A549 (cell line): ENCODE measurements at regions not wholly inside any gene's neighbourhood (a gene's known extent, or its start where the extent isn't known, plus 50 kb on each side); places are given as distances from the start of the nearest gene placed in this dataset.

ENCODE experiments used
- ATAC-seq, 2 experiments: fragments of 200-7000 bp in 1 of 2; fragments of >200 bp in 1 of 2; cut with Nextera tagmentation in 1 of 2; cut with Tn5 transposase in 1 of 2; 3 replicates each; pipeline versions ENCODE4 v1.8.0 to v1.9.1; 2018 to 2020; ENCODE audit warnings: mild to moderate bottlenecking in 1 of 2, moderate library complexity in 1 of 2
- CTCF ChIA-PET: fragments of 300-600 bp; sonication (Branson Sonifier 250); formaldehyde crosslinking; extraction: SDS; loops from one replicate; lab custom pipeline; 2021; ENCODE audit warnings: antibody characterized with exemption, inconsistent platforms; lab: Yijun Ruan, JAX
- POLR2A ChIA-PET: fragments of 350-600 bp; formaldehyde crosslinking; extraction: SDS; loops from one replicate; lab custom pipeline; 2021; ENCODE audit warnings: antibody characterized with exemption, inconsistent platforms; lab: Yijun Ruan, JAX
- DNase-seq, 2 experiments: peaks; one replicate each; pipeline versions ENCODE4 v3.0.0 to v3.0.0-alpha.2; 2011 to 2016; ENCODE audit warnings: low read depth in 1 of 2, low spot score in 1 of 2
- FAIRE-seq: peaks from 2 replicates; lab custom pipeline; 2011; peaks lifted over from hg19 to GRCh38; lab: Jason Lieb, UNC
- H3K27ac ChIP-seq, 2 experiments: fragments of >200 bp; sonication (Bioruptor Twin); formaldehyde crosslinking; 3 replicates each; pipeline ENCODE4 v1.5.1; 2016 to 2017
- H3K4me1 ChIP-seq: fragments of >200 bp; sonication (Bioruptor Twin); formaldehyde crosslinking; 3 replicates; pipeline ENCODE4 v1.6.1; 2016
- H3K4me2 ChIP-seq: fragments of >200 bp; sonication (Bioruptor Twin); formaldehyde crosslinking; 3 replicates; pipeline ENCODE4 v1.6.1; 2016
- H3K4me3 ChIP-seq: fragments of >200 bp; sonication (Bioruptor Twin); formaldehyde crosslinking; 3 replicates; pipeline ENCODE4 v1.5.1; 2016
- H3K9me3 ChIP-seq: fragments of >200 bp; sonication (Bioruptor Twin); formaldehyde crosslinking; 3 replicates; pipeline ENCODE4 v1.6.1; 2016
- ATOH8 ChIP-seq: fragments of 250-450 bp; sonication (Bioruptor Pico); IDR thresholded peaks from 2 replicates; pipeline ENCODE4 v1.5.0; 2020; ENCODE audit warnings: low read depth, mild to moderate bottlenecking, moderate library complexity
- CBX8 ChIP-seq: fragments of 200-600 bp; sonication (generic); IDR thresholded peaks from 2 replicates; pipeline ENCODE4 v1.6.1; 2016
- CHD4 ChIP-seq: fragments of 200-600 bp; sonication (generic); IDR thresholded peaks from 2 replicates; pipeline ENCODE4 v1.6.1; 2016; ENCODE audit warnings: antibody characterized with exemption, mild to moderate bottlenecking, borderline replicate concordance
- E2F6 ChIP-seq: IDR thresholded peaks from 2 replicates; pipeline ENCODE4 v1.6.1; 2012; ENCODE audit warnings: low read depth, borderline replicate concordance
- EHMT2 ChIP-seq: fragments of 200-600 bp; sonication (generic); IDR thresholded peaks from 2 replicates; pipeline ENCODE4 v1.6.1; 2016; ENCODE audit warnings: antibody characterized with exemption, low read depth, mild to moderate bottlenecking, moderate library complexity
- ESRRA ChIP-seq: fragments of 150-350 bp; IDR thresholded peaks from 2 replicates; pipeline ENCODE4 v1.6.1; 2014; ENCODE audit warnings: mild to moderate bottlenecking, low read length, borderline replicate concordance
- FOSL2 ChIP-seq, 2 experiments: fragments of 450-650 bp in 1 of 2; fragments of >200 bp in 1 of 2; sonication (Bioruptor Twin) in 1 of 2; formaldehyde crosslinking; IDR thresholded peaks; 2 replicates each; pipeline versions ENCODE4 v1.5.0 to v1.6.1; 2016 to 2020; ENCODE audit warnings: mild to moderate bottlenecking in 1 of 2, moderate library complexity in 1 of 2
- FOXS1 ChIP-seq: fragments of 250-450 bp; sonication (Bioruptor Pico); IDR thresholded peaks from 2 replicates; pipeline ENCODE4 v1.5.0; 2020; ENCODE audit warnings: mild to moderate bottlenecking, moderate library complexity
- GATA3 ChIP-seq: IDR thresholded peaks from 2 replicates; pipeline ENCODE4 v1.6.1; 2012; ENCODE audit warnings: borderline replicate concordance
- HES2 ChIP-seq: fragments of >200 bp; sonication (Bioruptor Twin); formaldehyde crosslinking; IDR thresholded peaks from 2 replicates; pipeline ENCODE4 v1.6.1; 2016
- HMGXB4 ChIP-seq: fragments of 250-450 bp; sonication (Bioruptor Pico); IDR thresholded peaks from 2 replicates; pipeline ENCODE4 v1.5.0; 2021; ENCODE audit warnings: mild to moderate bottlenecking, moderate library complexity, borderline replicate concordance
- HOXB13 ChIP-seq: fragments of 250-450 bp; sonication (Bioruptor Pico); IDR thresholded peaks from 2 replicates; pipeline ENCODE4 v1.5.0; 2020; ENCODE audit warnings: low read depth, mild to moderate bottlenecking, moderate library complexity
- HOXB5 ChIP-seq: fragments of 250-450 bp; sonication (Bioruptor Pico); IDR thresholded peaks from 2 replicates; pipeline ENCODE4 v1.5.0; 2020; ENCODE audit warnings: mild to moderate bottlenecking, moderate library complexity
- JUN ChIP-seq, 2 experiments: fragments of >200 bp; sonication (Bioruptor Twin); formaldehyde crosslinking; IDR thresholded peaks; 2 replicates in 1 of 2; 3 replicates in 1 of 2; pipeline ENCODE4 v1.6.1; 2016 to 2017
- JUNB ChIP-seq: fragments of >200 bp; sonication (Bioruptor Twin); formaldehyde crosslinking; IDR thresholded peaks from 2 replicates; pipeline ENCODE4 v1.6.1; 2016
- KDM1A ChIP-seq: fragments of 200-600 bp; sonication (generic); IDR thresholded peaks from 2 replicates; pipeline ENCODE4 v1.6.1; 2016; ENCODE audit warnings: low read depth, mild to moderate bottlenecking
- MAZ ChIP-seq: fragments of 150-350 bp; IDR thresholded peaks from 2 replicates; pipeline ENCODE4 v1.6.1; 2014; ENCODE audit warnings: antibody characterized with exemption, low read depth, low read length, borderline replicate concordance
- MYC ChIP-seq: IDR thresholded peaks from 2 replicates; pipeline ENCODE4 v1.6.1; 2012; ENCODE audit warnings: mild to moderate bottlenecking, inconsistent platforms, low read length, improper control_type of control experiment, borderline replicate concordance
- PBX3 ChIP-seq: IDR thresholded peaks from 2 replicates; pipeline ENCODE4 v1.6.1; 2012
- PHF8 ChIP-seq: fragments of 200-600 bp; sonication (generic); IDR thresholded peaks from 2 replicates; pipeline ENCODE4 v1.6.1; 2016; ENCODE audit warnings: low read depth, mild to moderate bottlenecking, antibody characterized with exemption, moderate library complexity, borderline replicate concordance
- RAD21 ChIP-seq, 2 experiments: fragments of >200 bp in 1 of 2; sonication (Bioruptor Twin) in 1 of 2; formaldehyde crosslinking in 1 of 2; IDR thresholded peaks in 1 of 2; conservative IDR thresholded peaks in 1 of 2; 2 replicates in 1 of 2; 3 replicates in 1 of 2; pipeline ENCODE4 v1.6.1; 2012 to 2018; ENCODE audit warnings: inconsistent platforms in 1 of 2
- RARB ChIP-seq: fragments of 250-450 bp; sonication (Bioruptor Pico); IDR thresholded peaks from 2 replicates; pipeline ENCODE4 v1.8.0; 2021; ENCODE audit warnings: mild to moderate bottlenecking, moderate library complexity
- RNF2 ChIP-seq: fragments of 200-600 bp; sonication (generic); IDR thresholded peaks from 2 replicates; pipeline ENCODE4 v1.6.1; 2016; ENCODE audit warnings: low read depth, mild to moderate bottlenecking, antibody characterized with exemption, moderate library complexity, borderline replicate concordance
- SREBF2 ChIP-seq: fragments of 450-650 bp; IDR thresholded peaks from 2 replicates; pipeline ENCODE4 v1.6.1; 2014; ENCODE audit warnings: mild to moderate bottlenecking, moderate library complexity
- TFCP2L1 ChIP-seq: fragments of 250-450 bp; sonication (Bioruptor Pico); IDR thresholded peaks from 2 replicates; pipeline ENCODE4 v1.5.0; 2021; ENCODE audit warnings: mild to moderate bottlenecking
- ZC3H11A ChIP-seq: fragments of 450-650 bp; IDR thresholded peaks from 2 replicates; pipeline ENCODE4 v1.6.1; 2014; ENCODE audit warnings: antibody characterized with exemption, mild to moderate bottlenecking
- ZNF302 ChIP-seq: fragments of 250-450 bp; sonication (Bioruptor Pico); IDR thresholded peaks from 2 replicates; pipeline ENCODE4 v1.9.0; 2021; ENCODE audit warnings: inconsistent platforms, mild to moderate bottlenecking, moderate library complexity
- WGBS: methylation state at CpG from one replicate; pipeline ENCODE4 v1.1.6; 2017; ENCODE audit errors: missing lambda C conversion rate; 5-methylcytosine and 5-hydroxymethylcytosine counted together
- TF ChIP-seq, protein P1 (sequence below): fragments of 450-650 bp; IDR thresholded peaks from 2 replicates; pipeline ENCODE4 v1.6.1; 2014; ENCODE audit warnings: antibody characterized with exemption
- TF ChIP-seq, protein P2 (sequence below): fragments of >200 bp; sonication (Bioruptor Twin); formaldehyde crosslinking; IDR thresholded peaks from 3 replicates; pipeline ENCODE4 v1.6.1; 2016
- TF ChIP-seq, protein P3 (sequence below): fragments of 150-350 bp; IDR thresholded peaks from 2 replicates; pipeline ENCODE4 v1.6.1; 2014; ENCODE audit warnings: low read depth, mild to moderate bottlenecking, low read length

GRCh38 chr11:90822996-90823395, 600.1 kb upstream of the CHORDC1 start:
- Histone ChIP-seq H3K4me1 (no peaks in the 10 kb centered on the region), H3K4me2 (no peak overlapping the region), H3K27ac (no peak overlapping the region), H3K9me3 (no peaks in the 10 kb centered on the region), H3K4me3 (no peak overlapping the region)
- DNase-seq = no peak
- FAIRE-seq = peak; percentile 23
- POLR2A ChIA-PET = no interaction called here
- no peak for ATAC-seq
- TF ChIP-seq ZNF302 (CRISPR knock-in tag) (no peak), MYC (no peak), RARB (CRISPR knock-in tag) (no peak), JUNB (no peak), PBX3 (no peak), HES2 (no peak), RNF2 (no peak), HOXB13 (CRISPR knock-in tag) (no peak), ESRRA (no peak), JUN (IDR thresholded peaks at IDR 0.05) (no peak), ZC3H11A (no peak), PHF8 (no peak), CHD4 (no peak), HOXB5 (CRISPR knock-in tag) (no peak), TFCP2L1 (no peak)
- TF ChIP-seq, protein P1, sequence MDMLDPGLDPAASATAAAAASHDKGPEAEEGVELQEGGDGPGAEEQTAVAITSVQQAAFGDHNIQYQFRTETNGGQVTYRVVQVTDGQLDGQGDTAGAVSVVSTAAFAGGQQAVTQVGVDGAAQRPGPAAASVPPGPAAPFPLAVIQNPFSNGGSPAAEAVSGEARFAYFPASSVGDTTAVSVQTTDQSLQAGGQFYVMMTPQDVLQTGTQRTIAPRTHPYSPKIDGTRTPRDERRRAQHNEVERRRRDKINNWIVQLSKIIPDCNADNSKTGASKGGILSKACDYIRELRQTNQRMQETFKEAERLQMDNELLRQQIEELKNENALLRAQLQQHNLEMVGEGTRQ = no peak
- TF ChIP-seq, protein P2, sequence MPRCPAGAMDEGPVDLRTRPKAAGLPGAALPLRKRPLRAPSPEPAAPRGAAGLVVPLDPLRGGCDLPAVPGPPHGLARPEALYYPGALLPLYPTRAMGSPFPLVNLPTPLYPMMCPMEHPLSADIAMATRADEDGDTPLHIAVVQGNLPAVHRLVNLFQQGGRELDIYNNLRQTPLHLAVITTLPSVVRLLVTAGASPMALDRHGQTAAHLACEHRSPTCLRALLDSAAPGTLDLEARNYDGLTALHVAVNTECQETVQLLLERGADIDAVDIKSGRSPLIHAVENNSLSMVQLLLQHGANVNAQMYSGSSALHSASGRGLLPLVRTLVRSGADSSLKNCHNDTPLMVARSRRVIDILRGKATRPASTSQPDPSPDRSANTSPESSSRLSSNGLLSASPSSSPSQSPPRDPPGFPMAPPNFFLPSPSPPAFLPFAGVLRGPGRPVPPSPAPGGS = no peak
- CTCF ChIA-PET = no interaction called here
- 38% methylated on average over 5 of the region's 5 CpGs for WGBS

DNA sequence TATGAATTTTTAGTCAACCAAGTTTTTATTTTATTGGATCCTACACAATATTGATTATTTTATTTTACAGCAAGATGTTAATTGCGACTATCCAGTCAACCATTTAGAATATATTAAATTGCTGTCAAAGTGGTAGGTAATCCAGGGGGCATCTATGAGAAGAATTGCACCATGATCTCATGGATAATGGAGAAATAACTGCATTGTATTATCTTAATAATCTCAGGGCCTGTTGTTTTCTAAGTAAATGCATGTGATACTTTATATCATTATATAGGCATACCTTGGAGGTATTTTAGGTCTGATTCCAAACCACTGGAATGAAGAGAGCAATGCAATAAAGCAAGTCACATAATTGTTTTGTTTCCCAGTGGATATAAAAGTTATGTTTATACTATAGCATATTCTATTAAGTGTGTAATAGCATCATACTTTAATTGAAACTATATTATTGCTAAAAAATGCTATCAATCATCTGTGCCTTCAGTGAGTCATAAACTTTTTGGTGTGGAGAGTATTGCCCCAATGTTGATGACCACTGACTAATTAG, 595.4 kb upstream of the CHORDC1 start:
- H3K4me2 ChIP-seq = no peak overlapping the region
- H3K9me3 ChIP-seq = no peaks in the 10 kb centered on the region
- H3K27ac ChIP-seq = no peak overlapping the region
- ChIA-PET POLR2A (no interaction called here), CTCF (no interaction called here)
- no peak for DNase-seq
- no peak for FAIRE-seq
- 13% methylated on average over 1 of the region's 1 CpG for WGBS
- no peak overlapping the region for H3K4me3 ChIP-seq
- ATAC-seq = no peak
- H3K4me1 ChIP-seq = no peaks in the 10 kb centered on the region
- TF ChIP-seq RAD21 (conservative IDR thresholded peaks at IDR 0.05 in 1 of 2, IDR thresholded peaks at IDR 0.05 in 1 of 2) (no peak), SREBF2 (no peak), HMGXB4 (CRISPR knock-in tag) (no peak), FOSL2 (IDR thresholded peaks at IDR 0.05) (no peak), FOSL2 (CRISPR knock-in tag; IDR thresholded peaks at IDR 0.05) (no peak), CBX8 (no peak), EHMT2 (no peak), E2F6 (no peak), GATA3 (no peak), FOXS1 (no peak), KDM1A (no peak), ATOH8 (no peak), MAZ (no peak), CHD4 (no peak)
- TF ChIP-seq, protein P3, sequence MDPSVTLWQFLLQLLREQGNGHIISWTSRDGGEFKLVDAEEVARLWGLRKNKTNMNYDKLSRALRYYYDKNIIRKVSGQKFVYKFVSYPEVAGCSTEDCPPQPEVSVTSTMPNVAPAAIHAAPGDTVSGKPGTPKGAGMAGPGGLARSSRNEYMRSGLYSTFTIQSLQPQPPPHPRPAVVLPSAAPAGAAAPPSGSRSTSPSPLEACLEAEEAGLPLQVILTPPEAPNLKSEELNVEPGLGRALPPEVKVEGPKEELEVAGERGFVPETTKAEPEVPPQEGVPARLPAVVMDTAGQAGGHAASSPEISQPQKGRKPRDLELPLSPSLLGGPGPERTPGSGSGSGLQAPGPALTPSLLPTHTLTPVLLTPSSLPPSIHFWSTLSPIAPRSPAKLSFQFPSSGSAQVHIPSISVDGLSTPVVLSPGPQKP = no peak
